GM21381 (cell line): ENCODE measurements at regions not wholly inside any gene's neighbourhood (a gene's known extent, or its start where the extent isn't known, plus 50 kb on each side); places are given as distances from the start of the nearest gene placed in this dataset.
A peak's percentile ranks its signal among the peaks of the same experiment; 100 is the strongest.

Experiments used
- ATAC-seq: cut with Tn5 transposase; IDR thresholded peaks from one replicate; pipeline ENCODE4 v1.9.1; 2021; ENCODE audit warnings: mild to moderate bottlenecking, moderate library complexity; ENCODE audit not compliant: unreplicated experiment

GRCh38 chr5:100479079-100479688, 56.0 kb upstream of the FAM174A start:
- ATAC-seq, result peak; percentile 57

- ATAC-seq, result no peak
Measured at GRCh38 chr5:100472091-100472490, 63.1 kb upstream of the FAM174A start.

GRCh38 chr5:100469767-100470166, 65.4 kb upstream of the FAM174A start:
- ATAC-seq, result peak; percentile 98

- no peak for ATAC-seq
Measured at GRCh38 chr5:100464418-100464817, 70.8 kb upstream of the FAM174A start.

GRCh38 chr5:100456615-100457014, 78.6 kb upstream of the FAM174A start:
- no peak for ATAC-seq

- ATAC-seq, result no peak
Measured at GRCh38 chr5:100452126-100452525, 83.0 kb upstream of the FAM174A start.

- no peak for ATAC-seq
Measured at GRCh38 chr5:100448111-100448528, 87.1 kb upstream of the FAM174A start.

GRCh38 chr5:100446879-100447430, 88.2 kb upstream of the FAM174A start:
- ATAC-seq, result no peak

GRCh38 chr5:100444961-100445360, 90.2 kb upstream of the FAM174A start:
- ATAC-seq, result no peak

GRCh38 chr5:100434815-100435214, 100.4 kb upstream of the FAM174A start:
- ATAC-seq, result no peak

GRCh38 chr5:100432741-100433140, 102.4 kb upstream of the FAM174A start:
- ATAC-seq, result no peak

- ATAC-seq, result no peak
Measured at GRCh38 chr5:100430268-100431195, 104.6 kb upstream of the FAM174A start.

- ATAC-seq, result no peak
Measured at GRCh38 chr5:100424787-100425186, 110.4 kb upstream of the FAM174A start.

- no peak for ATAC-seq
Measured at GRCh38 chr5:100424017-100424416, 111.2 kb upstream of the FAM174A start.

- ATAC-seq, result no peak
Measured at GRCh38 chr5:100423330-100423729, 111.8 kb upstream of the FAM174A start.

- ATAC-seq, result no peak
Measured at GRCh38 chr5:100421360-100421759, 113.8 kb upstream of the FAM174A start.

GRCh38 chr5:100418231-100418630, 116.9 kb upstream of the FAM174A start:
- no peak for ATAC-seq

GRCh38 chr5:100409660-100410151, 125.5 kb upstream of the FAM174A start:
- ATAC-seq, result no peak

- no peak for ATAC-seq
Measured at GRCh38 chr5:100407053-100407452, 128.1 kb upstream of the FAM174A start.

GRCh38 chr5:100406640-100407039, 128.5 kb upstream of the FAM174A start:
- ATAC-seq, result no peak

- ATAC-seq, result no peak
Measured at GRCh38 chr5:100402071-100402470, 133.1 kb upstream of the FAM174A start.

GRCh38 chr5:100401149-100401548, 134.0 kb upstream of the FAM174A start:
- no peak for ATAC-seq
